ENCODE measurements at regions not wholly inside any gene's neighbourhood (a gene's known extent, or its start where the extent isn't known, plus 50 kb on each side); places are given as distances from the start of the nearest gene placed in this dataset.

GRCh38 chr10:2342206-2342605 lies 604.9 kb upstream of the ADARB2 start:
- Histone ChIP-seq H3K27ac (no peak overlapping the region), H3K4me3 (no peak overlapping the region), H3K9me3 (peaks cover 0 to 2% (median 0%) of the 10 kb centered on the region in 4 donors), H3K4me1 (no peaks in the 10 kb centered on the region), H3K27me3 (no peaks in the 10 kb centered on the region), H3K36me3 (no peaks in the 10 kb centered on the region)
- TF ChIP-seq EP300 (IDR thresholded peaks at IDR 0.05) = no peak
- TF ChIP-seq POLR2AphosphoS5 (IDR thresholded peaks at IDR 0.05) = no peak
- no peak for TF ChIP-seq CTCF (IDR thresholded peaks at IDR 0.05)
- TF ChIP-seq POLR2A (IDR thresholded peaks at IDR 0.05) = no peak
- DNase-seq = no peak
- 83 to 85% methylated on average over 3 of the region's 3 CpGs for WGBS, 2 donors
- intact Hi-C loops (cut with DNase I) = no loop called here

GRCh38 chr10:2340831-2341647 lies 603.7 kb upstream of the ADARB2 start:
- no peak overlapping the region for H3K27ac ChIP-seq
- intact Hi-C loops (cut with DNase I) = no loop called here
- no peaks in the 10 kb centered on the region for H3K4me1 ChIP-seq
- H3K4me3 ChIP-seq = no peak overlapping the region
- no peaks in the 10 kb centered on the region for H3K9me3 ChIP-seq
- no peak for DNase-seq
- TF ChIP-seq EP300 (IDR thresholded peaks at IDR 0.05) (no peak), POLR2A (IDR thresholded peaks at IDR 0.05) (no peak), POLR2AphosphoS5 (IDR thresholded peaks at IDR 0.05) (no peak), CTCF (IDR thresholded peaks at IDR 0.05) (no peak)
- no peaks in the 10 kb centered on the region for H3K27me3 ChIP-seq
- H3K36me3 ChIP-seq = no peaks in the 10 kb centered on the region
- WGBS, 2 donors = 81 to 83% methylated on average over 11 of the region's 11 CpGs

GRCh38 chr10:2335626-2336025 lies 598.3 kb upstream of the ADARB2 start:
- 90 to 91% methylated on average over 7 of the region's 7 CpGs for WGBS, 2 donors
- Histone ChIP-seq H3K9me3 (no peaks in the 10 kb centered on the region), H3K27me3 (no peaks in the 10 kb centered on the region), H3K4me1 (no peaks in the 10 kb centered on the region), H3K36me3 (no peaks in the 10 kb centered on the region), H3K27ac (no peak overlapping the region), H3K4me3 (no peak overlapping the region)
- intact Hi-C loops (cut with DNase I) = no loop called here
- DNase-seq = no peak
- TF ChIP-seq POLR2A (IDR thresholded peaks at IDR 0.05) = no peak
- TF ChIP-seq EP300 (IDR thresholded peaks at IDR 0.05) = no peak
- TF ChIP-seq POLR2AphosphoS5 (IDR thresholded peaks at IDR 0.05) = no peak
- TF ChIP-seq CTCF (IDR thresholded peaks at IDR 0.05) = no peak

GRCh38 chr10:2334575-2334974 lies 597.2 kb upstream of the ADARB2 start:
- intact Hi-C loops (cut with DNase I) = no loop called here
- no peaks in the 10 kb centered on the region for H3K36me3 ChIP-seq
- TF ChIP-seq EP300 (IDR thresholded peaks at IDR 0.05) = no peak
- TF ChIP-seq POLR2AphosphoS5 (IDR thresholded peaks at IDR 0.05) = no peak
- no peak for TF ChIP-seq POLR2A (IDR thresholded peaks at IDR 0.05)
- TF ChIP-seq CTCF (IDR thresholded peaks at IDR 0.05) = no peak
- no peak for DNase-seq
- H3K4me3 ChIP-seq = no peak overlapping the region
- no peaks in the 10 kb centered on the region for H3K9me3 ChIP-seq
- 73 to 74% methylated on average over 4 of the region's 4 CpGs for whole genome bisulfite sequencing, 2 donors
- no peak overlapping the region for H3K27ac ChIP-seq
- no peaks in the 10 kb centered on the region for H3K4me1 ChIP-seq
- H3K27me3 ChIP-seq = no peaks in the 10 kb centered on the region

- DNase-seq = no peak
- Histone ChIP-seq H3K27me3 (no peaks in the 10 kb centered on the region), H3K4me1 (no peaks in the 10 kb centered on the region), H3K9me3 (no peaks in the 10 kb centered on the region), H3K4me3 (no peak overlapping the region), H3K27ac (no peak overlapping the region), H3K36me3 (no peaks in the 10 kb centered on the region)
- WGBS, 2 donors = 79 to 83% methylated on average over 13 of the region's 13 CpGs
- TF ChIP-seq CTCF (IDR thresholded peaks at IDR 0.05) (no peak), POLR2AphosphoS5 (IDR thresholded peaks at IDR 0.05) (no peak), POLR2A (IDR thresholded peaks at IDR 0.05) (no peak), EP300 (IDR thresholded peaks at IDR 0.05) (no peak)
- intact Hi-C loops (cut with DNase I) = no loop called here
Measured at GRCh38 chr10:2329082-2329481, 591.8 kb upstream of the ADARB2 start.

All from sigmoid colon (tissue), 6 donors.